Karpas-422 (cell line): ENCODE measurements at regions not wholly inside any gene's neighbourhood (a gene's known extent, or its start where the extent isn't known, plus 50 kb on each side); places are given as distances from the start of the nearest gene placed in this dataset.

ENCODE experiments used
- DNase-seq: peaks from one replicate; pipeline ENCODE4 v3.0.0-alpha.2; 2015
- H2AFZ ChIP-seq: fragments of 200-600 bp; sonication (generic); 2 replicates; pipeline ENCODE4 v1.6.1; 2014; ENCODE audit warnings: antibody characterized with exemption, low read length, mixed read lengths
- H3K27ac ChIP-seq: fragments of 200-600 bp; sonication (generic); 2 replicates; pipeline ENCODE4 v1.5.1; 2014; ENCODE audit warnings: mild to moderate bottlenecking, low read length, moderate library complexity
- H3K27me3 ChIP-seq: fragments of 200-600 bp; sonication (generic); 2 replicates; pipeline ENCODE4 v1.6.1; 2014; ENCODE audit warnings: low read length, mixed read lengths
- H3K36me3 ChIP-seq: fragments of 200-600 bp; sonication (generic); 2 replicates; pipeline ENCODE4 v1.6.1; 2014; ENCODE audit warnings: low read length, mixed read lengths; ENCODE audit not compliant: insufficient read depth
- H3K4me1 ChIP-seq: fragments of 200-600 bp; sonication (generic); 2 replicates; pipeline ENCODE4 v1.6.1; 2014; ENCODE audit warnings: mild to moderate bottlenecking, low read length, mixed read lengths
- H3K4me2 ChIP-seq: fragments of 200-600 bp; sonication (generic); 2 replicates; pipeline ENCODE4 v1.6.1; 2014; ENCODE audit warnings: low read length, low read depth, mild to moderate bottlenecking; ENCODE audit not compliant: poor library complexity, severe bottlenecking
- H3K4me3 ChIP-seq: fragments of 200-600 bp; sonication (generic); 2 replicates; pipeline ENCODE4 v1.5.1; 2014; ENCODE audit warnings: mild to moderate bottlenecking, antibody characterized with exemption, low read length, mixed read lengths
- H3K79me2 ChIP-seq: fragments of 200-600 bp; sonication (generic); 2 replicates; pipeline ENCODE4 v1.6.1; 2014; ENCODE audit warnings: mild to moderate bottlenecking, low read length, mixed read lengths
- H3K9ac ChIP-seq: fragments of 200-600 bp; sonication (generic); 2 replicates; pipeline ENCODE4 v1.6.0; 2014; ENCODE audit warnings: low read length
- H3K9me2 ChIP-seq: fragments of 200-600 bp; sonication (generic), shearing (Covaris generic); replicated peaks from 2 replicates; pipeline ENCODE4 v1.6.0; 2014; ENCODE audit warnings: mild to moderate bottlenecking, low read length, moderate library complexity; ENCODE audit not compliant: insufficient read depth
- H3K9me3 ChIP-seq: fragments of 300-700, 200-600 bp; sonication (generic); 2 replicates; pipeline ENCODE4 v1.6.1; 2014; ENCODE audit warnings: low read length, mixed read lengths
- H4K20me1 ChIP-seq: fragments of 200-600 bp; sonication (generic); 2 replicates; pipeline ENCODE4 v1.6.1; 2014; ENCODE audit warnings: mild to moderate bottlenecking, antibody characterized with exemption, low read length, low read depth; ENCODE audit not compliant: insufficient read depth

- Histone ChIP-seq H3K9me3 (no peaks in the 10 kb centered on the region), H3K4me2 (no peak overlapping the region)
Observed at GRCh38 chr10:4354382-4354812, 471.6 kb upstream of the AKR1E2 start.

GRCh38 chr10:4353964-4354363 lies 472.0 kb upstream of the AKR1E2 start:
- no peaks in the 10 kb centered on the region for H3K4me1 ChIP-seq
- no peak overlapping the region for H3K4me2 ChIP-seq
- no peak overlapping the region for H2AFZ ChIP-seq
- no peak overlapping the region for H3K4me3 ChIP-seq
- DNase-seq, result no peak
- no peaks in the 10 kb centered on the region for H3K79me2 ChIP-seq
- no peaks in the 10 kb centered on the region for H3K27me3 ChIP-seq
- H3K9me3 ChIP-seq, result no peaks in the 10 kb centered on the region
- H3K9ac ChIP-seq, result no peak overlapping the region
- no peaks in the 10 kb centered on the region for H3K36me3 ChIP-seq
- no peaks in the 10 kb centered on the region for H3K9me2 ChIP-seq
- no peak overlapping the region for H3K27ac ChIP-seq
- no peaks in the 10 kb centered on the region for H4K20me1 ChIP-seq

More at GRCh38 chr10:4354382-4354812, 471.6 kb upstream of the AKR1E2 start:
- Histone ChIP-seq H3K36me3 (no peaks in the 10 kb centered on the region), H3K79me2 (no peaks in the 10 kb centered on the region), H3K27ac (no peak overlapping the region), H3K9me2 (no peaks in the 10 kb centered on the region), H3K4me3 (no peak overlapping the region), H3K9ac (no peak overlapping the region), H2AFZ (no peak overlapping the region), H3K4me1 (no peaks in the 10 kb centered on the region), H4K20me1 (no peaks in the 10 kb centered on the region), H3K27me3 (no peaks in the 10 kb centered on the region)
- no peak for DNase-seq

- DNase-seq, result no peak
- no peaks in the 10 kb centered on the region for H3K27me3 ChIP-seq
- no peaks in the 10 kb centered on the region for H3K4me1 ChIP-seq
- H3K79me2 ChIP-seq, result no peaks in the 10 kb centered on the region
- no peaks in the 10 kb centered on the region for H3K36me3 ChIP-seq
- no peak overlapping the region for H3K4me3 ChIP-seq
- H3K9me3 ChIP-seq, result no peaks in the 10 kb centered on the region
- no peaks in the 10 kb centered on the region for H4K20me1 ChIP-seq
- H3K9me2 ChIP-seq, result no peaks in the 10 kb centered on the region
- H3K9ac ChIP-seq, result no peak overlapping the region
- H3K27ac ChIP-seq, result no peak overlapping the region
- H2AFZ ChIP-seq, result no peak overlapping the region
- no peak overlapping the region for H3K4me2 ChIP-seq
Observed at GRCh38 chr10:4353059-4353655, 472.9 kb upstream of the AKR1E2 start.

- Histone ChIP-seq H3K27me3 (no peaks in the 10 kb centered on the region), H3K27ac (no peak overlapping the region), H4K20me1 (no peaks in the 10 kb centered on the region), H3K4me1 (no peaks in the 10 kb centered on the region), H3K79me2 (no peaks in the 10 kb centered on the region), H3K9me2 (no peaks in the 10 kb centered on the region), H3K4me2 (no peak overlapping the region), H3K9ac (no peak overlapping the region), H3K9me3 (no peaks in the 10 kb centered on the region), H3K4me3 (no peak overlapping the region), H3K36me3 (no peaks in the 10 kb centered on the region), H2AFZ (no peak overlapping the region)
- no peak for DNase-seq
Observed at GRCh38 chr10:4352414-4352961, 473.5 kb upstream of the AKR1E2 start.

GRCh38 chr10:4351723-4352413 lies 474.1 kb upstream of the AKR1E2 start:
- H2AFZ ChIP-seq, result no peak overlapping the region
- H3K79me2 ChIP-seq, result no peaks in the 10 kb centered on the region
- H4K20me1 ChIP-seq, result no peaks in the 10 kb centered on the region
- H3K4me3 ChIP-seq, result no peak overlapping the region
- H3K27ac ChIP-seq, result no peak overlapping the region
- no peak for DNase-seq
- no peak overlapping the region for H3K9ac ChIP-seq
- H3K9me3 ChIP-seq, result no peaks in the 10 kb centered on the region
- no peaks in the 10 kb centered on the region for H3K4me1 ChIP-seq
- no peak overlapping the region for H3K4me2 ChIP-seq
- H3K36me3 ChIP-seq, result no peaks in the 10 kb centered on the region
- H3K9me2 ChIP-seq, result no peaks in the 10 kb centered on the region
- H3K27me3 ChIP-seq, result no peaks in the 10 kb centered on the region

- no peaks in the 10 kb centered on the region for H3K36me3 ChIP-seq
- no peak overlapping the region for H3K4me3 ChIP-seq
- H3K4me1 ChIP-seq, result no peaks in the 10 kb centered on the region
- no peak overlapping the region for H3K4me2 ChIP-seq
- no peak for DNase-seq
- no peaks in the 10 kb centered on the region for H3K9me3 ChIP-seq
- H4K20me1 ChIP-seq, result no peaks in the 10 kb centered on the region
- H3K9ac ChIP-seq, result no peak overlapping the region
- H3K27me3 ChIP-seq, result no peaks in the 10 kb centered on the region
- no peaks in the 10 kb centered on the region for H3K9me2 ChIP-seq
- no peaks in the 10 kb centered on the region for H3K79me2 ChIP-seq
- H2AFZ ChIP-seq, result no peak overlapping the region
- H3K27ac ChIP-seq, result no peak overlapping the region
Observed at GRCh38 chr10:4347397-4347796, 478.6 kb upstream of the AKR1E2 start.

- Histone ChIP-seq H3K27ac (no peak overlapping the region), H3K36me3 (no peaks in the 10 kb centered on the region), H3K4me2 (no peak overlapping the region), H3K27me3 (no peaks in the 10 kb centered on the region), H2AFZ (no peak overlapping the region), H3K79me2 (no peaks in the 10 kb centered on the region), H3K9ac (no peak overlapping the region), H3K4me3 (no peak overlapping the region), H3K9me3 (peaks cover 4% of the 10 kb centered on the region; the same call in 1 of the 2 replicates), H4K20me1 (no peaks in the 10 kb centered on the region), H3K4me1 (no peaks in the 10 kb centered on the region), H3K9me2 (no peaks in the 10 kb centered on the region)
- DNase-seq, result no peak
Observed at GRCh38 chr10:4345877-4346646, 479.9 kb upstream of the AKR1E2 start.

GRCh38 chr10:4344492-4344994 lies 481.5 kb upstream of the AKR1E2 start:
- Histone ChIP-seq H3K4me2 (no peak overlapping the region), H3K9ac (no peak overlapping the region), H2AFZ (no peak overlapping the region)

More at GRCh38 chr10:4344492-4344994, 481.5 kb upstream of the AKR1E2 start:
- Histone ChIP-seq H4K20me1 (no peaks in the 10 kb centered on the region), H3K4me3 (no peak overlapping the region), H3K9me2 (no peaks in the 10 kb centered on the region), H3K4me1 (no peaks in the 10 kb centered on the region), H3K27me3 (no peaks in the 10 kb centered on the region), H3K27ac (no peak overlapping the region), H3K36me3 (no peaks in the 10 kb centered on the region), H3K9me3 (peaks cover 4% of the 10 kb centered on the region; the same call in 1 of the 2 replicates), H3K79me2 (no peaks in the 10 kb centered on the region)
- no peak for DNase-seq
